ENCODE measurements at regions not wholly inside any gene's neighbourhood (a gene's known extent, or its start where the extent isn't known, plus 50 kb on each side); places are given as distances from the start of the nearest gene placed in this dataset.
"Not testable (repeated sequence)": the region's sequence is repeated elsewhere in the genome, so short reads cannot be mapped to it uniquely, and the experiment has no call there.

GRCh38 chr12:25395227-25395626 lies 144.5 kb upstream of the KRAS start (continued):
- no peak for TF ChIP-seq ZBTB5 (IDR thresholded peaks at IDR 0.05)
- no peak for TF ChIP-seq MXI1 (IDR thresholded peaks at IDR 0.05; ENCODE audit: low read depth, low read length)
- TF ChIP-seq ZNF77 (CRISPR knock-in tag; IDR thresholded peaks at IDR 0.05): no peak

- BruUV-seq (replicated peaks); DNase-seq (ENCODE audit: extremely low read depth in 1 of 4, low spot score in 3 of 4); ATAC-seq; H3K27me3 ChIP-seq (ENCODE audit: control insufficient read depth in 2 of 2, insufficient read depth in 2 of 2, low read length in 2 of 2); H3K27ac ChIP-seq (ENCODE audit: extremely low read depth, low read depth, low read length); H3K4me3 ChIP-seq; H4K20me1 ChIP-seq (replicated peaks; ENCODE audit: control insufficient read depth, insufficient read depth, low read length); FAIRE-seq; in situ Hi-C loops (cut with MboI); H3K36me3 ChIP-seq (ENCODE audit: control insufficient read depth, insufficient read depth, low read length); intact Hi-C loops (cut with micrococcal nuclease); H3K9ac ChIP-seq (ENCODE audit: insufficient read depth in 1 of 2, low read depth in 2 of 2, low read length in 2 of 2); H3K4me2 ChIP-seq (ENCODE audit: insufficient read depth, low read length); POLR2A ChIA-PET; H3K79me2 ChIP-seq (ENCODE audit: control insufficient read depth, insufficient read depth, low read length); H2AFZ ChIP-seq (ENCODE audit: low read depth, low read length); H3K9me3 ChIP-seq (replicated peaks; ENCODE audit: control insufficient read depth, insufficient read depth, low read depth, low read length); CTCF ChIA-PET (ENCODE audit: low intra/inter-chr PET ratio); H3K9me1 ChIP-seq (ENCODE audit: control insufficient read depth, insufficient read depth, low read length); H3K4me1 ChIP-seq (replicated peaks in 1 of 2; ENCODE audit: control insufficient read depth in 2 of 2, insufficient read depth in 2 of 2, low read length in 2 of 2): not testable (repeated sequence)
- WGBS (ENCODE audit: insufficient coverage, low coverage, missing lambda C conversion rate): 0% methylated on average over 4 of the region's 4 CpGs
These were observed 144.0 kb upstream of the KRAS start for GRCh38 chr12:25394775-25395174.
